HG03039 (cell line): ENCODE measurements at regions not wholly inside any gene's neighbourhood (a gene's known extent, or its start where the extent isn't known, plus 50 kb on each side); places are given as distances from the start of the nearest gene placed in this dataset.
"Not testable (repeated sequence)": the region's sequence is repeated elsewhere in the genome, so short reads cannot be mapped to it uniquely, and the experiment has no call there.

ENCODE experiments used
- ATAC-seq: cut with Tn5 transposase; IDR thresholded peaks from one replicate; pipeline ENCODE4 v1.9.1; 2021; ENCODE audit warnings: mild to moderate bottlenecking, moderate library complexity; ENCODE audit not compliant: unreplicated experiment

GRCh38 chr2:111420074-111420473 lies 299.4 kb downstream of the BCL2L11 start:
- not testable (repeated sequence) for ATAC-seq

DNA sequence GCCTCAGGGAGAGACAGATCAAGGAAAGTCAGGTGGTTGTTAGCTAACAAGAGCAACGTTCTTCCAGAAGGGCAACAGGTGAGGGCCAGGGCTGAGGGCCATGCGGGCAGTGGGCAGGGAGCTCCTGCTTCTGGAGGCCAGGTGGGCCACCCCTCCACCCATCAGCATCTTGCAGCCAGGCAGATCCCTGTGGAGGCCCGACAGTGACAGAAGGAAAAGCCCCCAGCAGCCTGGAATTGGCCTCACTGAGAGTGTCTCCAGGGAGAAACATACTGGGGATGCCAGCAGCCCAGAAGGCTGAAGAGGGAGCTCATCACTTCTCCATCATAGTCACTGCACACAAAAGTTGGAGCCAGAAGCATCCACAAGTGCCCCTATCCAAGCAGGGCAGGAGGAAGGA lies 300.1 kb downstream of the BCL2L11 start:
- not testable (repeated sequence) for ATAC-seq

GRCh38 chr2:111421949-111422348 lies 301.2 kb downstream of the BCL2L11 start:
- not testable (repeated sequence) for ATAC-seq

GRCh38 chr2:111422562-111422961 lies 301.8 kb downstream of the BCL2L11 start:
- ATAC-seq = not testable (repeated sequence)

GRCh38 chr2:111423184-111423583 lies 302.5 kb downstream of the BCL2L11 start:
- not testable (repeated sequence) for ATAC-seq

DNA sequence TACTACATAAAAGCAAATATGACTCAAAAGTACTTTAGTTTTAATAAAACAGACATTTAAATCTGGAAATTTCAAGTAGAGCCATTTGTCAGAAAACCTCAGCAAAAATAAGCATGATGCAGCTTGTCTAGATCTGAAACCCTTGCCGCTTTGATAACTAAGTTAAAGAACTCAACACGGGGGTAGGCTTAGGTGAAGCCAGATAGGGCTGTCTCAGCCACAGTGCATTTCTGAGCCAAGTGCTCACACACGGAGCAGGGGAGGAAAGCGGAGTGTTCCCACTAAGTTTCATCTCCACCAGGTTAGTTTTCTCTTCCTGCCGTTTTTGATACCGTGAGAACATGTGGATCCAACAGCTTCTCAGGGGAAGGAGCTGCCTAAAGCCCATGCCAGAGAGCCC lies 303.5 kb downstream of the BCL2L11 start:
- ATAC-seq = not testable (repeated sequence)

- peak; percentile 55 for ATAC-seq
Measured at GRCh38 chr2:111424851-111425309, 304.2 kb downstream of the BCL2L11 start.

DNA sequence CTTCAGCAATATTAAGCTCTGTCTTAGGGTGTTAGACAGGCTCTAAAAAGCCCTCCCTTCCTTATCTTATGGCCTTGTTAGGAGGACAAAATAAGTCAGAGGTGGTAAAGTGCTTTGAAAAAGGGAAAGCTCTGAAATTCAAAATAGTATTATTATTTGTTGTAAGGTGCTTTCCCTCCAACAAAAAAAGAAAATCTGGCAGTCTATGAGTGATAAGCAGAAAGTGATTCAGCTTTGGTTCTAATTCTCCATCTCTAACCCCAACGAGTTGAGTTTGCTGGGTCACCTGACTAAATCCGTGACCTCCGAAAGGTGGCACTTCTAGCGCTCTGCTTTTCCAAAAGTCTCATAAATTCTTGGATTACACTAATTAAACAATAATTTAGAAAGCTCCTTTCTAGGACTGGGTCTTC lies 305.1 kb downstream of the BCL2L11 start:
- ATAC-seq = not testable (repeated sequence)

DNA sequence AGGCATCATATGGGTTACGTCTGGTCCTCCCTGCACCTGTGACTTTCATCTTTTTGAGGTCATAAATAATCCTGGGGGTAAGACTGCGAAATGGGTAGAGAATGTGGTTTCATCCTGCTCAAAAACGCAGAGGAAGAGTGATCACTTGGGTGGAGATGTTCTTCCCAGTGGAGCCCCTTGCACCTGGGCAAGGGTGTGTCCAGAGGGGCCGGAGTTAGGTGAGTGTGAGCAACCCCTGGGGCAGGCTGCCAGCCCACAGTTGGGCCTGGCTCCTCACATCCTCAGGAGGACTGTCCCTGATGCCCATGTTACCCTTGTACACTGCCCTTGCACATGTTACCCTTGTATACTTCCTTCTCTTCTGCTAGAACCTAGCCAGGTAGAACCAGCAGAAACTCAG lies 306.6 kb downstream of the BCL2L11 start:
- not testable (repeated sequence) for ATAC-seq

DNA sequence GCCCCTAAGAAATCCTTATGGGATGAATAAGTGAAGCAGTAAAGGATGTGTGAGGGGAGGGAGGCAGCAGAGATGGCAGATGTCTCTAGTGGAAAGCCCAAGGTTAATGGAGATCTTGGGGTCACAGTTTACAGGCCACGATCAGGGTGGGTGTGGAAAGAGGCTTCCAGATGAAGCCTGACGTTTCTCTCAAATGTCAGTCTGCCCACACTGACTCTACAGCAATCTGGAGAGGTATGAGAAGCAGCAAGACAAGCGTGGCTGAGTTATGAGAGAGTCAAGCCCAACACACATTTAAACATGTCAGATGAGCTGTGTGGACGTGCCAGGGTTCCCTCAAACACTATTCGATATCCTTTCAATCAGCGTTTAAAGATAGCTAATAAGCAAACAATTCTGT lies 308.2 kb downstream of the BCL2L11 start:
- ATAC-seq = not testable (repeated sequence)

DNA sequence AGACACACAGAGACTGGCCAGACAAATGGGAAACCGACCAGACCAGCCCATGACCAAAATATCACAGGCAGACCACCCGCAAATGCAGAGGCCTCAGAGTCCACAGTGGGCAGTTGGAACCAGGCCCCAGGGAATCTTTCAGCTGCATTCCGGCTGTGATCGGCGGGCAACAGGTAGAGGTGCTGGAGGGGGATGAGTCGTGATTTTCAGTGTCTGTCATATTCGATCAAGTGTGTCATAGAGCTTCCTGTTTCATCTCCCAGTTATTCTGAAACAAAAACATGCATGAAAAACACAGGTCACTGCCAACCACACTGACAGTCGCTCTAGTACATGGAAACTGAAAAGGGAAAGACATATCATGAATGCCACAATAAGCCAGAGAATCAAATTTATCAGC lies 308.6 kb downstream of the BCL2L11 start:
- ATAC-seq = not testable (repeated sequence)

DNA sequence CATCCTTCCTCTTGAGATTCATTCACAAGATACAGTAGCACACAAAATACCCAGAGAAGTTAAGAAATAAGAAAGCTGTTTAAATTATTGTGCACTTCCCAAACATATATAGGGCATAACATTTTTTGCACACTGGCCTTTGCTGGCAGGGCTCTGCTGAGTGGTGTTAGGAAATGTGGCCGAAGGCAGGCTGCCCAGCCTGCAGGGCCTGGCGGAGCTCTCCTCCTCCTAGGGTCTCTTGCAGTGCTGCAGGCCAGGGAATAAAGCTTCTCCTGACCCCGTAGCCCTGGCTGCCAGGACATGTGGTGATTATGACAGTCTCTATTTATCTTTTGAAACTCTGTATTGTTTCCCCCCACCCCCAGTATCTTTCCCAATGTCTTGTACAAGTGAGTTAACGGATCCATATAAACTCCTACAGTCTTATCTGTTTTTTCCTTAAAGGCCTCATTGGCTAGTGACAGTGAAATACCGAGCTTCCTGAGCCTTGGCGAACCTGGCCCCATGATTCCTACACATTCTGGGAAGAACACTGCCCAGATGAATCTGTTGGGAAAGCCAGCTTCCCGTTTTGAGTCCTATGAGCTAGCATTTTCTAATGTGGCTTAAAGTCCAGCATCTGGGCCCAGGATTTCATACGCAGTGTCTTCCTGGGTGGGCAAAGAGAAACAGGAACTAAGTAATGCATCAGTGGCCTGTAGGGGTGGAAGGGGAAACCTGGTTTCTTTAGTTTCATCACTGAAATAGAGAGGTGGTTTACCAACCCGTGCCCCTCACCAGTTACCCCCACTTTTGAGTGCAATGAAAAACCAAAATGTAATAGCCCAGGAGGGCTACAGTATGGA lies 310.3 kb downstream of the BCL2L11 start:
- not testable (repeated sequence) for ATAC-seq

DNA sequence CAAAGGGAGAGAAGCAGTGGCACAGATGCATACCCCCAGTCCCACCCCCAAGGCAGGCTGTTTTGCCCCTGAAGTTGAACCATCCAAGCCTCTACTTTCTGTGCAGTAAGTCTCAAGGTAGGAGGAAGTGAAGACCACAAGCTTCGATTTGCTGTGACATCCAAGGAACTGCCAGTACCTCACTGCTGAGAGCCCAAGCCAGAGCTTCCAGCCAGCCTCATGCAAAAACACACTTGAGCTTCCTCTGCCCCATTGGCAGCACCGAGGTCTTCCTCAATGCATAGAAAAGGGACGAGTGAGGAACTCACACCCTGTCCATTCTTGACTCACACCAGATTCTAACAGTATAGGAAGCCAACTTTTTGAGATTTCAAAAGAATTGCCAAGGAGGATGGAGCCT lies 311.7 kb downstream of the BCL2L11 start:
- not testable (repeated sequence) for ATAC-seq

- not testable (repeated sequence) for ATAC-seq
Measured at GRCh38 chr2:111432916-111433499, 312.3 kb downstream of the BCL2L11 start.

DNA sequence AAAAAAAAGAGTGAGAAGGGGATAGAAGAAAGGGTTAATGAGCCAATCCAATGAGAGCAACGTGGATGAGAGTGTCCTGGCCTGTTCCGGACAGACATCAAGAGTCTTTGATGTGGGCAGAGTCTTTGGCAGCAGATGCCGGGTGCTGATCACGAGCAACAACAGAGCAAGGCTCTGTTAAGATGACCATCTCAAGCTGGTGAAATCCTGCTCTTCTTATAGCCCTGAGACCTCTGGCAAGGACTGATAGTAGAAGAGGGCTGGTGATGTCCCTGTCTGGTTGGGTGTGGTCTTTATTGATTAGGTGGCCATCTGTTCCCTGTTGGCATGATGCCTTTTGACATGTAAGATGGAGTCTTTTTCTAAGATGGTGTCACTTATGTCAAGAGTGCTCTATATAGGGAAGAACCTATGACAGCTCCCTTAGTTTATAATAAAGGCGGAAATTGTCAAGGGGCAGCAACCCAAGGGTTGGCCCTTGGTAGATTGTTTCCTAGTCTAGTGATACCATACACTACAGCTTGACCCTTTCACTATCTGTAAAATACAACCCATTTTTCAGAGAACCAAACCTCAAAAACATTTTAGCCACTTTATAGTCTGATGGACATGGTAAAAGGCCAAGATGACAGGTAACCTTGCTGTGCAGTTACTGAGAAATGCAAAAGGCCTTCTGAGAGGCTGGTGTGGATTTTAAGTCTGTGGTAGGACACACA lies 313.3 kb downstream of the BCL2L11 start:
- ATAC-seq = not testable (repeated sequence)

DNA sequence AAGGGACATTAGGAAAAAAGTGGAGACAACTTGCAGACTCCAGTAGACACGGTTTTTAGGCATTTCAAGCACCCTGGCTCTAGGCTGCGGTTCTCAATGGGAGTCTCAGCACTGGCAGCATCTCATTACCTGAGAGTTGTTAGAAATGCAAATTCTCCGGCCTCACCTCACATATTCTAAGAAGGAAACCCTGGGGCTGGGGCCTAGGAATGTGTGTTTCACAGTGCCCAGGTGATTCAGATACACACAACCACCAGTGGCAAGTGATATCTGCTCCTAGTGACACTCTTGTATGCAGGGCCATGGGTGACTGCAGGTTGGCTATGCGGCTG lies 313.9 kb downstream of the BCL2L11 start:
- not testable (repeated sequence) for ATAC-seq

DNA sequence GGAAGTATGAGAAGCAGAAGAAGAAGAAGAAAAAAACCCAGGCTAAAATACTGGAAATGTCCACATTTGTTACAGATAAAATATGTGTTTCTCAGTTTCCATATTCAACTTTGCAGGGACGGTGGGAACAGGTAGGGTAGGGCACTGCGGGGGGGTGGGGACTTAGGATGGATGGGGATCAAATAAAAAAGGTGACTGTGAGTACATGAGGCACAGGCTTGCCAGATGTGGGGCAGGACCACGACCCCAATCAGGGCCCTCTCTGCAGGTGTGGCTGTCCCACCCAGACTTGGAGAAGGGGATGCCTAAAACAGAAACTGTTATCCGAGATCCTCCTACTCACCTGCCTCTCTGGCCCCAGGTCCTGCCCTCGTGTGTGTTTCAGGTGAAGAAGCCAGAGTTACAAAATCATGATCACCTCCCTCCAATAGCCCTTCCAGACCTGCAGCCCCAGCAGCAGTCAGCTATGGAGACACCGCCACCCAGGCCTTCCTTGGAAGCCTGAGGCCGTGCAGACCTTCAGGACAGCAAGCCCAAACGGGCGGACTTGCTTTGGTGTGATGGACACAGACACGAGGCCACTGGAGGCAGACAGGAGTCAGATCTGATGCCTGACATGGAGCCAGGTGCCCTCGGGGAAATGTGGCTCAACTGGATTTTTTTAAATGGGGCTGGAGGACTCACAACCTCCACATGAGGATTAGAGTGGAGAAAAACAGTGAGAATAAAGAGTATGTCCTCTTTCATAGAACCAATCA lies 315.0 kb downstream of the BCL2L11 start:
- not testable (repeated sequence) for ATAC-seq

DNA sequence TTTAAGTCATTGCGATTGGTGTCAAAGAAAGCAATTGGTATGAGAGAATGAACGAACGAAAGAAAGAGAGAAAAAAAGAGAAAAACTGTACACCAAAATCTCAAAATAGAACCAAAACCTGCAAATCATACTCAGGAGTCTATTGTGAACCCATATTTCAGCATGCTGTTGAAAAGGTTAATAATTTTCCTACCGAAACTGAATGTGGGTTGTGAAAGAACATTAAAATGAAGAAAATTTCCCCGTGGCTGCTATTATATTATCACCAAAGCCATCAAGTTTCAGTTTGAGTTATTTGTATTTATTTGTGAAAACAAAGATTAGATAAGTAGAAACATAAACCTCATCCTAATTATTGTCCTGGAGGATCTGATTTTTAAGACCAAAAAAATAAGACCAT lies 315.7 kb downstream of the BCL2L11 start:
- not testable (repeated sequence) for ATAC-seq

- not testable (repeated sequence) for ATAC-seq
Measured at GRCh38 chr2:111437288-111437990, 316.7 kb downstream of the BCL2L11 start.

DNA sequence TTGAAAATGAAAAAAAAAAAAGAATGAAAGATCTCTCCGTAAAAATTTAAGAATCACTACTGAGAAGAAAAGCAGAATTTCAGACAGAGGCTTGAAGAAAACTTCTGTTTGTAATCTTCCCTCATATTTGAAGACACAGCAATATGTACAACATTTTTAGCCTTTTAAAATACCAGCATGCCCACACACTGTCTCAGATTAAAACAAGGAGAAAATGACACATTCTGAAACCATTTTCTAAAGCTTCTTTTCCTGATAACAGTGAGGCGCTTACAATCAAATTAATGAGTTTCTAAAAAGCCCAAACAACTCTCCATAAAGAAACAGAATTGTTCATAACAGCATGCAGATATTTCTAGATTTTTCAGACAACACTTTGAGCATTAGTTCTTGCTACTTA lies 317.4 kb downstream of the BCL2L11 start:
- ATAC-seq = not testable (repeated sequence)
